Endothelial cell of hepatic sinusoid (primary cell): ENCODE measurements at regions not wholly inside any gene's neighbourhood (a gene's known extent, or its start where the extent isn't known, plus 50 kb on each side); places are given as distances from the start of the nearest gene placed in this dataset.

Experiments
- in situ Hi-C: cut with HindIII; loops from 2 replicates; pipeline ENCODE4 v1.10.0; 2017; ENCODE audit warnings: low sequenced_read_pairs

DNA sequence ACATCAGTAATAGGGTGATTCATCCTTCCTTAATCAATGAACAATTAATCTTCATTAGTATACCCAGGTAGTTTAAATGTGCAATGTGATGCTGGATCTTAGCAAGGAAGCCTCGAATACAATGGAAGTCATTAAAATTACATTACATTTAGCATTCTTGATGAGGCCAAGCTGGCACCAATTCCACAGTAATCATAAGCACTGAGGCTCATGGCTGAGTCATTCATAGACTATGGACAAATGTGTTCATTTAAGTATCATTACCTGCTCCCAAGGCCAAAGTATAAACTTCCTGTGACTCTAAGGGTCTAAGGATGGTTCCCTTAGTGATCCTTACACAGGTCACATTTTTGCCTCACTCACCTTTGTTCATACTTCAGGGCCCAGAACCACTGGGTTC is 266.4 kb upstream of the CDIN1 start:
- in situ Hi-C loops = no loop called here

GRCh38 chr15:36313736-36314280 is 265.6 kb upstream of the CDIN1 start:
- in situ Hi-C loops = no loop called here

GRCh38 chr15:36315649-36316048 is 263.8 kb upstream of the CDIN1 start:
- in situ Hi-C loops = no loop called here

- in situ Hi-C loops = no loop called here
Measured at GRCh38 chr15:36323615-36324014, 255.8 kb upstream of the CDIN1 start.

DNA sequence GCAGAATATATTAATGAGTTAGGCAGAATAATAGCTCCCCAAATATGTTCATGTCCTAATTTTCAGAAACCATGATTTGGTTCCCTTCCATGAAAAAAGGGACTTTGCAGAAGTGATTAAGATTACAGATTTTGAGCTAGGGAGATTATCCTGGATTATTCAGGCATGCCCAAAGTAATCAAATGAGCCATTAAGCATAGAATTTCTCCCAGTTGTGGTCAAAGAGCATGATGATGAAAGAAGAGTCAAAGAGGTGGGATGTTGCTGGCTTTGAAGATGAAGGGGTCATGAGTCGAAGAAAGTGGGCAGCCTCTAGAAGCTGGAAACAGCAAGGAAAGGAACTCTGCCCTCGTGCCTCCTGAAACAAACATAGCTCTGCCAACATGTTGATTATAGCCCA is 254.2 kb upstream of the CDIN1 start:
- in situ Hi-C loops = no loop called here

DNA sequence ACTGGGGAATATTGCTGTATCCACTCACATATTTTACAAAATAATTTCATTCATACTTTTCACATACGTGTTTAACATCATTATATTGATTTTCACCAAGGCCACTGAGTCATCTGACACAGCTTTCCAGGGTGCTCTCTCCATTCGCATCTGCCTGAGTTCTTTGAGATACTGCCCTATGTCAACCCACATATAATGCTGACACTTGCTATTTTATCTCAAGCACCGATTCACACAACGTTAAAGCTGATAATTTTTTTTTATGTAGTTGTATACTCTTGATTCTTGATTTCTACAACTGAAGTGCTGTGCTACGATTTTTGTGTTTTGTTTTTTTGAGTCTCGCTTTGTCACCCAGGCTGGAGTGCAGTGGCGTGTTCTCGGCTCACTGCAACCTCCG is 249.8 kb upstream of the CDIN1 start:
- in situ Hi-C loops = no loop called here

DNA sequence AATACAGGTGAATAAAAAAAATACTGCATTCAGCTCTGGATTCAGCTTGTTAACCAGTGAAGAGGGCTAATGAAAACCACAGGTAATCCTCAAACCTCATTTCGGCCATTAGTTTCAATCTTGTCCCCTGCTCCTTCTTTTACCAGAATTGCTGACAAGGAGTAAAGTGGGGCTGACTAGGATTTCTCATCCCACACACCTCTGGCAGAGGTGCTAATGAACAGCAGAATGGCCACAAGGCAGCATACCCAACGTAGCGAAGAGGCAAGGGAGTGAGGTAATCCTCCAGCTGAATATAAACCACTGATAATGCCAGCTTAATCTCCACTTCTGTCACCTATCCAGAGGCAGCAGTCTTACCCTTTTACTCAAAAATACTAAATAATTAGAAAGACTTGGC is 248.8 kb upstream of the CDIN1 start:
- in situ Hi-C loops = no loop called here

DNA sequence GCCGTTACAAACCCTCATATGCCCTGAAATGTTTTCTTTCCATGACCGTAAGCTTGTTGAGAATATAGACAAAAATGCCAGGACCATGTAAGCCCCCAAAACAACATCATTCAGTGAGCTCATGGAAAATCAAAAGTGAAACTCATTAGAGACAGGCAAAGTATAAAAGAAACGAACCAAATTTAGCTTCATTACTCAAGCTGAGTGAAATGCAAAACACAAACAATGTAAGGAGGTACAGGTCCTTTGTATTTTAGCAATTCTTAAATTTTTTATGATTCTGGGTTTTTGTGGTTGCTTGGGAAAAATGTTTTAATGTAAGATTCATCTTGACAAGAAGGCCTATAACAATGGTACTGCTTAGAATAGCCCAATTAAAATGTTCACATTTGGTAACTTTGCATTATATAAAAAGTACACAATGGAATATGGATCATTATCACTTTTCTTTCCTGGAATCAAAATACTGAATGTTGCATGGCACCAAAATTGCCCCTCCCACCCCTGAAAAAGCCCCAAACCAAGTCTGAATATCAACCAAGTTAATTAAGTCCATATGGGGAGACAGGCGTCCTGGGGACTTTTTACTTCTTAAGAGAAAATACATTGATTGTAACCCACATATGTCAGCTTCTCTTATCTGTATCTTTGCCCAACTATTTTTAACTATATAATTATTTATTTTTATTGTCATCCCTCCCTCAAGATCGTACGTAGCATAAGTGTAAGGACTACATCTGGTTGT is 247.7 kb upstream of the CDIN1 start:
- in situ Hi-C loops = no loop called here

GRCh38 chr15:36332301-36332700 is 247.1 kb upstream of the CDIN1 start:
- in situ Hi-C loops = no loop called here

DNA sequence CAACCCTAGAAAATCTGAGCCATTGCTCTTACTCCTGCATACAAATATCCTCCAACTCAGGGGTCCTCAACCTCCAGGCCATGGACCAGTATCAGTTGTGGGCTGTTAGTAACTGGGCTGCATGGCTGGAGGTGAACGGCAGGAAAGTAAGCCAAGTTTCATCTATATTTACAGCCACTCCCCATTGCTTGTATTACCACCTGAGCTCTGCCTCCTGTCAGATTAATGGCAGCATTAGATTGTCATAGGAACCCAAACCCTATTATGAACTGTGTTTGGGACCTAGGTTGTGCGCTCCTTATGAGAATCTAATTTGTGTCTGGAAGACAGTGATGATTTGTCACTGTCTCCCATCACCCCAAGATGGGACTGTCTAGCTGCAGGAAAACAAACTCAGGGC is 246.5 kb upstream of the CDIN1 start:
- in situ Hi-C loops = no loop called here

GRCh38 chr15:36334059-36334458 is 245.4 kb upstream of the CDIN1 start:
- in situ Hi-C loops = no loop called here

DNA sequence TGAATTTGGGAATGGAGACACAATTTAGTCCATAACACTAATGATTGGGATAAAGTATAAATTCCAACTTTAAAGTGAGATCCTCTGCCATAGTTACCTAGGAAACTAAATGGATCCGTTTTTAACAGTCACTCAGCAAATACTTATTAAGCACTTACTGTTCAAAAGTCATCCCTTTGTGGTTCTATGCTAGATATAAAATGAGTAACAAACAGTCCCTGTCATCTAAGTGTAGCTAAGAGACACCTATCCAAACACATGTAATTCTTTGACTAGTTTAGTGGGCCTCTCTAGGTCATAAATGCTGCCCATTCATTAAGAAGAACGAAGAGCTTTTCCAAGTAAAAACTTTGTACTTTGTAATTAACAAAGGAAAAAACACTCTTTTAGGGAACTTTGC is 244.2 kb upstream of the CDIN1 start:
- in situ Hi-C loops = no loop called here

- in situ Hi-C loops = no loop called here
Measured at GRCh38 chr15:36335659-36336058, 243.8 kb upstream of the CDIN1 start.

- in situ Hi-C loops = no loop called here
Measured at GRCh38 chr15:36344887-36345286, 234.5 kb upstream of the CDIN1 start.

GRCh38 chr15:36347272-36347858 is 232.1 kb upstream of the CDIN1 start:
- in situ Hi-C loops = no loop called here

GRCh38 chr15:36356466-36356865 is 223.0 kb upstream of the CDIN1 start:
- in situ Hi-C loops = no loop called here

GRCh38 chr15:36356978-36357601 is 222.3 kb upstream of the CDIN1 start:
- in situ Hi-C loops = no loop called here

DNA sequence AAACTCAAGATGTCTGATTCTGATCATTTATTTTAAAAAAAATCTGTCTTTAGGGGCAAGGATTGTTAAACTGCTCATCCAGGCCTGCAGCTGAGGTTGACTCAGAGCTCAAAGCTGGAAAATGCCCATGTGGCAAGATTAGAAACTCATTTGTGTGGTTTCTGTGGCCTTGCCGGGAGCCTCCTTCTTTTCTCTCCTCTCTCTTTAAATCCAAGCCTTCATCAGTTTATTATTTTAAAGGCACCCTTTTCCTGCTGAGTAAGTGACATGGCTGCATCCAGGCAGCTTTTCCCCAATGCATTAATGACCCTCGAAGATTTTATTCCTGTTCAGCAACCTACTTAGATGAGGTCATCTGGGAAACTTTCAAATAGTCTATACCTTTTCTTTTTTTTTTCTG is 221.3 kb upstream of the CDIN1 start:
- in situ Hi-C loops = no loop called here

DNA sequence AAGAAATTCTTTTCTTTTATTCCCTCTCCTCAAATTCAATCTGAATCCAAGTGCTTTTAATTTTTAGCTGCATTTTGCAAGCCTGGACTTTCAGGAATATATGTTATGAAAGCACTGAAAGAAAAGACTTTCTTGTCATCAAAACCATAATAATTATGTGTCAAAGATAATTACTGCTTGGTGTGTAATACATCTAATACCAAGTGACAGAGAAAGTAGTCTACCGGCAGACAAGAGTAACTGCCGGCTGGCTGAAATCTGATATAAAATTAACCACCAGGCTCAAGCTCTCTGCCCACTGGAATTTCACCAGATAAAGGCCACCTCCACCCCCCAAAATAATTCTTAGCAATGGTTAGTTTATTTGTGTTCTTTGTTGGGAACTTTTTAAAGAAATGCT is 220.9 kb upstream of the CDIN1 start:
- in situ Hi-C loops = no loop called here

- in situ Hi-C loops = no loop called here
Measured at GRCh38 chr15:36359286-36359685, 220.1 kb upstream of the CDIN1 start.

GRCh38 chr15:36361351-36361870 is 218.0 kb upstream of the CDIN1 start:
- in situ Hi-C loops = loop anchor here (5.0 kb wide), 1 partner anchor 56 kb away; no protein-coding TSS in a partner anchor

DNA sequence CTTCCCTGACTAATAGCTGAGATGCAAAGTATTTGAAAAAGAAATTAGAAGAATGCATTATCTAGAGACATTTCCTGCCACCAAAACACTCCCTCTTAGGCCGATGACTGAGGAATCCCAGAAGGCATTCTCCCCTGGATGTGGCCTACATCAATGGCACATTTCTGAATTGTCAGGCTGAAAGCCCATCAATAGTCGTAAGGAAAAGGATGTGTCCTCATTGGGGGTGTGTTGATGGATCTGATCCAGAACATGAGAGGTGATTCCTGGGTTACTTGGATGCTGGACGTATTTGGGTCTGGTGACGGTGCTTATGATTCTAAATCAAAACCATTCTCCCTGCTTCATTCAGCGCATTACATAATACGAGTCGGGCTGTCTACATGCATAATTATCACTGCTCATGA is 216.9 kb upstream of the CDIN1 start:
- in situ Hi-C loops = loop anchor here (5.0 kb wide), 1 partner anchor 55 kb away; no protein-coding TSS in a partner anchor
